Retina (tissue), 1 donor: ENCODE measurements at regions not wholly inside any gene's neighbourhood (a gene's known extent, or its start where the extent isn't known, plus 50 kb on each side); places are given as distances from the start of the nearest gene placed in this dataset.
A peak's percentile ranks its signal among the peaks of the same experiment; 100 is the strongest.

Experiments used
- DNase-seq: peaks from one replicate; pipeline ENCODE4 v3.0.0-alpha.2; 2016

- no peak for DNase-seq
These were observed 51.0 kb upstream of the TNC start for GRCh38 chr9:115169003-115169402.

GRCh38 chr9:115170358-115171073, 52.6 kb upstream of the TNC start:
- no peak for DNase-seq

GRCh38 chr9:115171921-115172388, 54.0 kb upstream of the TNC start:
- no peak for DNase-seq

- no peak for DNase-seq
These were observed 64.3 kb upstream of the TNC start for GRCh38 chr9:115182264-115182663.

GRCh38 chr9:115183436-115183835, 65.5 kb upstream of the TNC start:
- DNase-seq: no peak

- DNase-seq: no peak
These were observed 71.7 kb upstream of the TNC start for GRCh38 chr9:115189686-115190085.

- DNase-seq: no peak
These were observed 73.7 kb upstream of the TNC start for GRCh38 chr9:115191667-115192066.

- no peak for DNase-seq
These were observed 74.3 kb upstream of the TNC start for GRCh38 chr9:115192280-115192679.

GRCh38 chr9:115192835-115193525, 75.0 kb upstream of the TNC start:
- DNase-seq: no peak

- no peak for DNase-seq
These were observed 75.8 kb upstream of the TNC start for GRCh38 chr9:115193777-115194176.

GRCh38 chr9:115194216-115194615, 76.3 kb upstream of the TNC start:
- no peak for DNase-seq

- DNase-seq: no peak
These were observed 78.0 kb upstream of the TNC start for GRCh38 chr9:115195912-115196311.

GRCh38 chr9:115196919-115197318, 79.0 kb upstream of the TNC start:
- DNase-seq: no peak

- no peak for DNase-seq
These were observed 80.0 kb upstream of the TNC start for GRCh38 chr9:115198001-115198400.

GRCh38 chr9:115200711-115201505, 83.0 kb upstream of the TNC start:
- DNase-seq: no peak

- DNase-seq: no peak
These were observed 84.2 kb upstream of the TNC start for GRCh38 chr9:115202181-115202580.

GRCh38 chr9:115202960-115203751, 85.2 kb upstream of the TNC start:
- DNase-seq: peak; percentile 25

- DNase-seq: no peak
These were observed 87.0 kb upstream of the TNC start for GRCh38 chr9:115204904-115205453.

- DNase-seq: no peak
These were observed 89.3 kb upstream of the TNC start for GRCh38 chr9:115207003-115207836.

- no peak for DNase-seq
These were observed 90.5 kb upstream of the TNC start for GRCh38 chr9:115208501-115208900.

GRCh38 chr9:115209601-115210306, 91.8 kb upstream of the TNC start:
- no peak for DNase-seq
